Kidney (tissue), 13 donors: ENCODE measurements at regions not wholly inside any gene's neighbourhood (a gene's known extent, or its start where the extent isn't known, plus 50 kb on each side); places are given as distances from the start of the nearest gene placed in this dataset.
"Not testable (repeated sequence)": the region's sequence is repeated elsewhere in the genome, so short reads cannot be mapped to it uniquely, and the experiment has no call there.

Source experiments
- DNase-seq, 5 donors: peaks; one replicate each; pipeline ENCODE4 v3.0.0-alpha.2; 2013 to 2020
- FAIRE-seq: peaks from 2 replicates; lab custom pipeline; 2012; peaks lifted over from hg19 to GRCh38; lab: Jason Lieb, UNC
- H3K27ac ChIP-seq, 2 donors: one replicate each; pipeline ENCODE4 v1.7.0; 2013; ENCODE audit warnings: low read depth in 2 of 2, low read length in 2 of 2, inconsistent platforms in 1 of 2
- H3K27me3 ChIP-seq: one replicate; pipeline ENCODE4 v1.7.1; 2013; ENCODE audit warnings: low read length, inconsistent platforms; ENCODE audit not compliant: control insufficient read depth, insufficient read depth
- H3K36me3 ChIP-seq, 3 donors: one replicate each; pipeline versions ENCODE4 v1.7.0 to v1.7.1; 2013; ENCODE audit warnings: low read length in 3 of 3, control low read depth in 1 of 3, inconsistent platforms in 1 of 3; ENCODE audit not compliant: insufficient read depth in 3 of 3, control insufficient read depth in 2 of 3
- H3K4me1 ChIP-seq, 3 donors: one replicate each; pipeline versions ENCODE4 v1.7.0 to v1.7.1; 2013; ENCODE audit warnings: low read length in 3 of 3, inconsistent platforms in 1 of 3, low read depth in 1 of 3; ENCODE audit not compliant: control insufficient read depth in 2 of 3, insufficient read depth in 2 of 3
- H3K4me3 ChIP-seq, 3 donors: one replicate each; pipeline versions ENCODE4 v1.7.0 to v1.8.1; 2013; ENCODE audit warnings: low read length in 3 of 3, control low read depth in 1 of 3, inconsistent platforms in 1 of 3
- H3K9ac ChIP-seq, 3 donors: one replicate each; pipeline versions ENCODE4 v1.7.0 to v1.7.1; 2013; ENCODE audit warnings: low read length in 3 of 3, control low read depth in 1 of 3, inconsistent platforms in 1 of 3
- H3K9me3 ChIP-seq, 3 donors: one replicate each; pipeline versions ENCODE4 v1.7.0 to v1.7.1; 2013; ENCODE audit warnings: low read length in 3 of 3, control low read depth in 1 of 3, inconsistent platforms in 1 of 3; ENCODE audit not compliant: control insufficient read depth in 2 of 3, insufficient read depth in 1 of 3
- intact Hi-C: fragments of 100-400 bp; cut with DNase I; formaldehyde crosslinking; loops from one replicate; pipeline ENCODE4 v1.11.1; 2022
- TF ChIP-seq, protein P1 (sequence below): IDR thresholded peaks from 3 replicates; pipeline ENCODE4 v1.5.1; 2012; ENCODE audit warnings: mild to moderate bottlenecking, moderate library complexity, borderline replicate concordance; ENCODE audit not compliant: insufficient read depth; ENCODE audit errors: extremely low read depth
- donor health status: control.
- donor health status: control.
- donor health status: control.
- donor health status: control.
- donor health status: control.
- donor health status: DM: yes; HTN: yes; CAD: no.
- donor health status: Normal renal cell carcinoma (clear cell type).

GRCh38 chr6:50380406-50381098, 330.8 kb upstream of the DEFB112 start:
- TF ChIP-seq, protein P1, sequence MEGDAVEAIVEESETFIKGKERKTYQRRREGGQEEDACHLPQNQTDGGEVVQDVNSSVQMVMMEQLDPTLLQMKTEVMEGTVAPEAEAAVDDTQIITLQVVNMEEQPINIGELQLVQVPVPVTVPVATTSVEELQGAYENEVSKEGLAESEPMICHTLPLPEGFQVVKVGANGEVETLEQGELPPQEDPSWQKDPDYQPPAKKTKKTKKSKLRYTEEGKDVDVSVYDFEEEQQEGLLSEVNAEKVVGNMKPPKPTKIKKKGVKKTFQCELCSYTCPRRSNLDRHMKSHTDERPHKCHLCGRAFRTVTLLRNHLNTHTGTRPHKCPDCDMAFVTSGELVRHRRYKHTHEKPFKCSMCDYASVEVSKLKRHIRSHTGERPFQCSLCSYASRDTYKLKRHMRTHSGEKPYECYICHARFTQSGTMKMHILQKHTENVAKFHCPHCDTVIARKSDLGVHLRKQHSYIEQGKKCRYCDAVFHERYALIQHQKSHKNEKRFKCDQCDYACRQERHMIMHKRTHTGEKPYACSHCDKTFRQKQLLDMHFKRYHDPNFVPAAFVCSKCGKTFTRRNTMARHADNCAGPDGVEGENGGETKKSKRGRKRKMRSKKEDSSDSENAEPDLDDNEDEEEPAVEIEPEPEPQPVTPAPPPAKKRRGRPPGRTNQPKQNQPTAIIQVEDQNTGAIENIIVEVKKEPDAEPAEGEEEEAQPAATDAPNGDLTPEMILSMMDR, result no peak
- Histone ChIP-seq H3K4me3 (no peak overlapping the region), H3K27me3 (no peaks in the 10 kb centered on the region), H3K9me3 (no peaks in the 10 kb centered on the region), H3K36me3 (no peaks in the 10 kb centered on the region), H3K9ac (no peak overlapping the region), H3K27ac (no peak overlapping the region), H3K4me1 (no peaks in the 10 kb centered on the region)
- DNase-seq, result no peak
- intact Hi-C loops, result no loop called here
- no peak for FAIRE-seq

DNA sequence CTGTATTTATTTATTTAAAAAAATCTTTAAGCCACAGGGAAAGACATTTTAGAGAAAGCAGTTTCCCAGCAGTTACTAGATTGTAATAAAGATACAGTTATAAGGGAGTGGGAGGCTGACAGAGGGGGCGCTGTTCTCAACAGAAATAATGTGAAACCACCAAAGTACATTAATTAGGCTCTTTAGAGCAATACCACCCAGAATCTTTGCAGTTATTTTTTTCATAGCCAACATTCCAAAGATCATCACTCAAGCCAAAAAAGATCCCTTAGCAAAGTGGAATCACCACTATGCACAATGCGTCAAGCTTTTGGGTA, 331.3 kb upstream of the DEFB112 start:
- no peaks in the 10 kb centered on the region for H3K36me3 ChIP-seq
- H3K27me3 ChIP-seq, result no peaks in the 10 kb centered on the region
- H3K9ac ChIP-seq, result no peak overlapping the region
- H3K9me3 ChIP-seq, result no peaks in the 10 kb centered on the region
- no peak overlapping the region for H3K27ac ChIP-seq
- no peaks in the 10 kb centered on the region for H3K4me1 ChIP-seq
- TF ChIP-seq, protein P1, result no peak
- no peak for FAIRE-seq
- intact Hi-C loops, result no loop called here
- no peak for DNase-seq
- H3K4me3 ChIP-seq, result no peak overlapping the region

DNA sequence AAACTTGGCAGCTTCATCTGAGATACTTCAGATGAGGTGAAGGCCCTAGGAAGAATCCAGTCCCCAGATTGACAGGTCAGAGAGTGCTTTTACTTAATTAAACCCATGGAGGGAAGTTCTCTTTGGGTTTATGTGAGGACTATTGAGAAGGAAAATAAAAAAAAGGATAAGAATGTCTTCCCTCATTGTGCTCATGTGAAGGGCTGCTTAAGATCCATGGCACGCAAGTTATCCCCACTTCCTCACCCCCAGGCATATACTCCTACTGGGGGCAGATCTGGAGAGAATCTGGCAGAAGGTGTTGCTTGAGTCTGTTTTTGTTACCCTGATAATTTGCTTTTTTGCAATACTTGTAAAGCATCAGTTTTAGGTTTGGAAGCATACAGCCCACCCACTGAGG, 322.9 kb upstream of the TFAP2D start:
- TF ChIP-seq, protein P1, result no peak
- Histone ChIP-seq H3K9ac (no peak overlapping the region), H3K27me3 (no peaks in the 10 kb centered on the region), H3K9me3 (no peaks in the 10 kb centered on the region), H3K36me3 (no peaks in the 10 kb centered on the region), H3K4me3 (no peak overlapping the region), H3K27ac (no peak overlapping the region), H3K4me1 (no peaks in the 10 kb centered on the region)
- DNase-seq, result no peak
- no peak for FAIRE-seq
- intact Hi-C loops, result no loop called here

DNA sequence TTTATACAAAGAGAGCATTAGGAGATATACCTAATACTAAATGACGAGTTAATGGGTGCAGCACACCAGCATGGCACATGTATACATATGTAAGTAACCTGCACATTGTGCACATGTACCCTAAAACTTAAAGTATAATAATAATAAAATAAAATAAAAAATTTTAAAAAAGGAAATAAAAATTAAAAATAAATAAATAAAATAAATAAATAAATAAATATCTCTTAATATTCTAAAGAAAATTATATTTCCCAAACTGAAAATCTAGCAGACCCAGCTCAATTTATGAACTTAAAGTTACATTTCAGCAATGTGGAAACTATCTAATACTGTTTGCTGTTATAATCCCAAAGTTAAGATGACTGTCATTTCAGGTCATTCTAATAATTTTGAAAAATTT, 319.2 kb upstream of the TFAP2D start:
- DNase-seq, H3K36me3 ChIP-seq, H3K9me3 ChIP-seq, intact Hi-C loops, H3K27ac ChIP-seq, H3K27me3 ChIP-seq, H3K4me1 ChIP-seq, FAIRE-seq, H3K9ac ChIP-seq, H3K4me3 ChIP-seq: not testable (repeated sequence)
